HCT116 (cell line): ENCODE measurements at regions not wholly inside any gene's neighbourhood (a gene's known extent, or its start where the extent isn't known, plus 50 kb on each side); places are given as distances from the start of the nearest gene placed in this dataset.

Source experiments
- ATAC-seq: fragments of 200-7000 bp; cut with Tn5 transposase; 2 replicates; pipeline ENCODE4 v1.9.1; 2020; ENCODE audit warnings: mild to moderate bottlenecking, moderate library complexity
- BruUV-seq: library from RNA; stranded (reverse); fragments of 400-500 nt; replicated peaks from 2 replicates; lab custom pipeline; 2021; lab: Mats Ljungman, UMichigan
- CTCF ChIA-PET: fragments of 300-600 bp; sonication (Branson Sonifier 250); formaldehyde crosslinking; loops from one replicate; lab custom pipeline; 2021; ENCODE audit warnings: antibody characterized with exemption; lab: Charles Lee
- POLR2A ChIA-PET: fragments of 300-600, 350-600 bp; sonication (Branson Sonifier 250); formaldehyde crosslinking; loops from one replicate; lab custom pipeline; 2021; ENCODE audit warnings: antibody characterized with exemption; lab: Charles Lee
- RAD21 ChIA-PET, 2 experiments: fragments of 300-600 bp; sonication (Branson Sonifier 250); formaldehyde crosslinking; loops; one replicate each; lab custom pipeline; 2023; ENCODE audit warnings: low total read pairs in 2 of 2; ENCODE audit not compliant: uncharacterized antibody in 2 of 2, unreplicated experiment in 2 of 2, low non-redundant PET in 1 of 2; lab: Charles Lee
- DNase-seq: peaks from one replicate; pipeline ENCODE4 v3.0.0-alpha.2; 2010; ENCODE audit warnings: low read depth, low spot score
- H2AFZ ChIP-seq: fragments of 200-600 bp; shearing (Covaris generic), sonication (generic); 2 replicates; pipeline ENCODE4 v1.6.1; 2017; ENCODE audit warnings: low read depth, mixed run types, mixed read lengths, antibody characterized with exemption, low read length; ENCODE audit not compliant: poor library complexity, severe bottlenecking
- H3K27ac ChIP-seq: 2 replicates; pipeline ENCODE4 v1.5.1; 2012; ENCODE audit warnings: low read depth, low read length
- H3K27me3 ChIP-seq: fragments of 200-600 bp; sonication (generic); 2 replicates; pipeline ENCODE4 v1.6.1; 2016; ENCODE audit warnings: mixed run types, low read length, mixed read lengths; ENCODE audit not compliant: insufficient read depth
- H3K36me3 ChIP-seq, 2 experiments: fragments of 200-500 bp in 1 of 2; fragments of 200-600 bp in 1 of 2; sonication (Bioruptor generic) in 1 of 2; sonication (generic) in 1 of 2; 2 replicates each; pipeline versions ENCODE4 v1.5.1 to v1.6.1; 2014 to 2016; ENCODE audit warnings: low read length in 2 of 2, inconsistent platforms in 1 of 2, mixed read lengths in 1 of 2, mixed run types in 1 of 2; ENCODE audit not compliant: insufficient read depth in 2 of 2, control insufficient read depth in 1 of 2
- H3K4me1 ChIP-seq, 2 experiments: fragments of 200-600 bp in 1 of 2; sonication (generic) in 1 of 2; 2 replicates each; pipeline versions ENCODE4 v1.5.1 to v1.6.1; 2012 to 2017; ENCODE audit warnings: low read length in 2 of 2, inconsistent platforms in 1 of 2, mild to moderate bottlenecking in 1 of 2, mixed read lengths in 1 of 2, mixed run types in 1 of 2, moderate library complexity in 1 of 2; ENCODE audit not compliant: insufficient read depth in 2 of 2, control insufficient read depth in 1 of 2
- H3K4me2 ChIP-seq: fragments of 200-600 bp; sonication (generic); 2 replicates; pipeline ENCODE4 v1.6.1; 2017; ENCODE audit warnings: mixed run types, low read length, mixed read lengths
- H3K4me3 ChIP-seq, 2 experiments: fragments of 200-600 bp in 1 of 2; sonication (generic) in 1 of 2; replicated peaks in 1 of 2; 2 replicates each; pipeline ENCODE4 v1.5.1; 2011 to 2016; ENCODE audit warnings: low read length in 2 of 2, control low read depth in 1 of 2, low read depth in 1 of 2, mild to moderate bottlenecking in 1 of 2, mixed read lengths in 1 of 2, mixed run types in 1 of 2
- H3K79me2 ChIP-seq: fragments of 200-600 bp; sonication (generic); 2 replicates; pipeline ENCODE4 v1.6.1; 2017; ENCODE audit warnings: mild to moderate bottlenecking, mixed run types, low read length, moderate library complexity, mixed read lengths; ENCODE audit not compliant: insufficient read depth
- H3K9ac ChIP-seq: fragments of 200-600 bp; sonication (generic); 2 replicates; pipeline ENCODE4 v1.6.1; 2016; ENCODE audit warnings: low read length, mixed read lengths
- H3K9me2 ChIP-seq: fragments of 200-600 bp; sonication (generic), shearing (Covaris generic); 2 replicates; pipeline ENCODE4 v1.6.1; 2017; ENCODE audit warnings: mixed run types, mild to moderate bottlenecking, moderate library complexity; ENCODE audit not compliant: insufficient read depth
- H3K9me3 ChIP-seq, 2 experiments: fragments of 200-500 bp in 1 of 2; fragments of 200-600 bp in 1 of 2; sonication (Bioruptor generic) in 1 of 2; sonication (generic) in 1 of 2; 2 replicates each; pipeline ENCODE4 v1.6.1; 2014 to 2017; ENCODE audit warnings: low read length in 2 of 2, mixed read lengths in 2 of 2, inconsistent platforms in 1 of 2, low read depth in 1 of 2, mild to moderate bottlenecking in 1 of 2, mixed run types in 1 of 2, moderate library complexity in 1 of 2; ENCODE audit not compliant: control insufficient read depth in 1 of 2, insufficient read depth in 1 of 2
- H4K20me1 ChIP-seq: fragments of 200-600 bp; sonication (generic), shearing (Covaris generic); 2 replicates; pipeline ENCODE4 v1.6.1; 2017; ENCODE audit warnings: mixed run types, mild to moderate bottlenecking, moderate library complexity; ENCODE audit not compliant: insufficient read depth
- ATF3 ChIP-seq: IDR thresholded peaks from 2 replicates; pipeline ENCODE4 v1.6.1; 2012
- CBX3 ChIP-seq: IDR thresholded peaks from 2 replicates; pipeline ENCODE4 v1.6.1; 2012; ENCODE audit warnings: low read depth
- EZH2 ChIP-seq: fragments of 200-600 bp; sonication (generic); IDR thresholded peaks from 2 replicates; pipeline ENCODE4 v1.6.1; 2017; ENCODE audit warnings: antibody characterized with exemption, mixed run types
- EZH2phosphoT487 ChIP-seq: fragments of 200-600 bp; IDR thresholded peaks from 2 replicates; pipeline ENCODE4 v1.6.1; 2018; ENCODE audit warnings: antibody characterized with exemption, borderline replicate concordance
- FOSL1 ChIP-seq: IDR thresholded peaks from 2 replicates; pipeline ENCODE4 v1.6.1; 2012; ENCODE audit warnings: low read depth
- JUND ChIP-seq: IDR thresholded peaks from 2 replicates; pipeline ENCODE4 v1.6.1; 2012
- MAX ChIP-seq: IDR thresholded peaks from 2 replicates; pipeline ENCODE4 v1.6.1; 2012
- POLR2A ChIP-seq: IDR thresholded peaks from 2 replicates; pipeline ENCODE4 v1.7.0; 2011; ENCODE audit warnings: borderline replicate concordance; ENCODE audit not compliant: insufficient read depth, insufficient read length; ENCODE audit errors: extremely low read depth
- POLR2AphosphoS5 ChIP-seq: IDR thresholded peaks from 2 replicates; pipeline ENCODE4 v1.6.1; 2011; ENCODE audit warnings: mild to moderate bottlenecking, low read depth, low read length, moderate library complexity
- TCF7L2 ChIP-seq: IDR thresholded peaks from 2 replicates; pipeline ENCODE4 v1.7.0; 2011; ENCODE audit warnings: borderline replicate concordance, inconsistent platforms; ENCODE audit not compliant: insufficient read depth, insufficient read length; ENCODE audit errors: extremely low read depth
- YY1 ChIP-seq: IDR thresholded peaks from 2 replicates; pipeline ENCODE4 v1.6.1; 2011; ENCODE audit warnings: low read length, low read depth, moderate library complexity, mild to moderate bottlenecking; ENCODE audit not compliant: insufficient replicate concordance; ENCODE audit errors: extremely low read depth
- ZBTB33 ChIP-seq: IDR thresholded peaks from 2 replicates; pipeline ENCODE4 v1.6.1; 2011; ENCODE audit warnings: mild to moderate bottlenecking, low read length, moderate library complexity; ENCODE audit not compliant: insufficient replicate concordance; ENCODE audit errors: extremely low read depth
- ZNF274 ChIP-seq: fragments of 200-500 bp; sonication (Bioruptor generic); IDR thresholded peaks from 2 replicates; pipeline ENCODE4 v1.6.1; 2014; ENCODE audit warnings: mild to moderate bottlenecking, low read depth, low read length, inconsistent platforms
- intact Hi-C: fragments of 100-400 bp; cut with micrococcal nuclease; formaldehyde crosslinking; loops from 2 replicates; pipeline ENCODE4 v1.10.0; 2022

- H3K9me3 ChIP-seq: no peaks in the 10 kb centered on the region
- TF ChIP-seq FOSL1 (no peak), EZH2 (no peak), ZBTB33 (no peak), JUND (no peak), POLR2AphosphoS5 (no peak), YY1 (no peak), ZNF274 (no peak), CBX3 (no peak), EZH2phosphoT487 (no peak), ATF3 (no peak), POLR2A (no peak), MAX (no peak), TCF7L2 (no peak)
- H3K36me3 ChIP-seq: no peaks in the 10 kb centered on the region
- no peaks in the 10 kb centered on the region; the same call in 1 of the 2 replicates for H3K27me3 ChIP-seq
- ChIA-PET RAD21 (no interaction called here), POLR2A (no interaction called here), CTCF (no interaction called here)
- BruUV-seq: no TSS peak
- intact Hi-C loops: no loop called here
- no peak overlapping the region for H3K9ac ChIP-seq
- H3K27ac ChIP-seq: no peak overlapping the region
- no peak for DNase-seq
- H2AFZ ChIP-seq: no peak overlapping the region
- no peaks in the 10 kb centered on the region for H3K4me1 ChIP-seq
- no peak overlapping the region for H3K4me2 ChIP-seq
- H3K9me2 ChIP-seq: no peaks in the 10 kb centered on the region
- H3K4me3 ChIP-seq: no peak overlapping the region
- no peak for ATAC-seq
- no peaks in the 10 kb centered on the region for H4K20me1 ChIP-seq
- H3K79me2 ChIP-seq: no peaks in the 10 kb centered on the region
These were observed 49.6 kb upstream of the CCNG1 start for GRCh38 chr5:163387589-163388343.
